Ovary (tissue), 3 donors: ENCODE measurements at regions not wholly inside any gene's neighbourhood (a gene's known extent, or its start where the extent isn't known, plus 50 kb on each side); places are given as distances from the start of the nearest gene placed in this dataset.

ENCODE experiments used
- EP300 ChIP-seq: sonication (generic); formaldehyde crosslinking; IDR thresholded peaks from one replicate; pipeline ENCODE4 v1.6.1; 2017; ENCODE audit warnings: antibody characterized with exemption
- POLR2A ChIP-seq: fragments of 450-650 bp; IDR thresholded peaks from one replicate; pipeline ENCODE4 v1.6.1; 2017; ENCODE audit warnings: antibody characterized with exemption, mild to moderate bottlenecking, moderate library complexity
- TF ChIP-seq, protein P1 (sequence below), 3 donors: fragments of 450-650 bp in 2 of 3; fragments of 200-600 bp in 1 of 3; IDR thresholded peaks; one replicate each; pipeline versions ENCODE4 v1.5.1 to v1.8.0; 2016 to 2022; ENCODE audit warnings: antibody characterized with exemption in 3 of 3, mild to moderate bottlenecking in 1 of 3
- donor health status: DM: no; HTN: no; CAD: no.

DNA sequence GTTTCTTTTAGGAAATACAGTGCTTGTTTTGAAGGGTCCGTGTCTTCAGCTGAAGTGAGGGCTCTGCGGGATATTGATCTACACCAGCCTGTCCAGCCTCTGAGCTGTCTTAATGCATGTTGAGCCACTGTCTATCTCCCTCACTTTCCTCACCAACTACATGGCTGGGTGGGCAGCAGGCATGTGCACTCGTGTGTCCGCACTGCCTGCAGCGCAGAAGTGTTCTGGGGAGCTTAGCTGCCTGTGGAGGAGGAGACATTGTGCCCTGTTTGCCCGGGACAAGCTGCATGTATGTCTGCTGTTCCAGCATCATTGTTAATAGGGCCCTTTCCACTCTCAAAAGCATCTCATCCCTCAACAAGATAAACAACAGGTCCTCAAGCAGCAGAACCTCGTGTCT lies 133.1 kb upstream of the EEPD1 start:
- no peak for TF ChIP-seq EP300
- TF ChIP-seq, protein P1, sequence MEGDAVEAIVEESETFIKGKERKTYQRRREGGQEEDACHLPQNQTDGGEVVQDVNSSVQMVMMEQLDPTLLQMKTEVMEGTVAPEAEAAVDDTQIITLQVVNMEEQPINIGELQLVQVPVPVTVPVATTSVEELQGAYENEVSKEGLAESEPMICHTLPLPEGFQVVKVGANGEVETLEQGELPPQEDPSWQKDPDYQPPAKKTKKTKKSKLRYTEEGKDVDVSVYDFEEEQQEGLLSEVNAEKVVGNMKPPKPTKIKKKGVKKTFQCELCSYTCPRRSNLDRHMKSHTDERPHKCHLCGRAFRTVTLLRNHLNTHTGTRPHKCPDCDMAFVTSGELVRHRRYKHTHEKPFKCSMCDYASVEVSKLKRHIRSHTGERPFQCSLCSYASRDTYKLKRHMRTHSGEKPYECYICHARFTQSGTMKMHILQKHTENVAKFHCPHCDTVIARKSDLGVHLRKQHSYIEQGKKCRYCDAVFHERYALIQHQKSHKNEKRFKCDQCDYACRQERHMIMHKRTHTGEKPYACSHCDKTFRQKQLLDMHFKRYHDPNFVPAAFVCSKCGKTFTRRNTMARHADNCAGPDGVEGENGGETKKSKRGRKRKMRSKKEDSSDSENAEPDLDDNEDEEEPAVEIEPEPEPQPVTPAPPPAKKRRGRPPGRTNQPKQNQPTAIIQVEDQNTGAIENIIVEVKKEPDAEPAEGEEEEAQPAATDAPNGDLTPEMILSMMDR (IDR thresholded peaks at IDR 0.05), result no peak
- TF ChIP-seq POLR2A, result no peak
